Spleen (tissue), 11 donors: ENCODE measurements at regions not wholly inside any gene's neighbourhood (a gene's known extent, or its start where the extent isn't known, plus 50 kb on each side); places are given as distances from the start of the nearest gene placed in this dataset.
A peak's percentile ranks its signal among the peaks of the same experiment; 100 is the strongest.

Experiments
- DNase-seq: peaks from one replicate; pipeline ENCODE4 v3.0.0-alpha.2; 2020
- H3K27ac ChIP-seq, 8 donors: fragments of 200-600 bp; sonication (generic) in 7 of 8; 1 replicate in 4 of 8; 2 replicates in 4 of 8; pipeline versions ENCODE4 v1.5.0 to v1.8.0; 2016 to 2021; ENCODE audit warnings: inconsistent platforms in 4 of 8, mild to moderate bottlenecking in 4 of 8, moderate library complexity in 1 of 8
- H3K27me3 ChIP-seq, 7 donors: fragments of 200-600 bp; sonication (generic) in 6 of 7; replicated peaks in 1 of 7; 1 replicate in 4 of 7; 2 replicates in 3 of 7; pipeline versions ENCODE4 v1.5.0 to v1.8.0; 2016 to 2021; ENCODE audit warnings: inconsistent platforms in 3 of 7, mild to moderate bottlenecking in 1 of 7
- H3K36me3 ChIP-seq, 6 donors: fragments of 200-600 bp; sonication (generic) in 5 of 6; 1 replicate in 4 of 6; 2 replicates in 2 of 6; pipeline versions ENCODE4 v1.5.0 to v1.8.0; 2016 to 2021; ENCODE audit warnings: inconsistent platforms in 2 of 6
- H3K4me1 ChIP-seq, 6 donors: fragments of 200-600 bp; sonication (generic) in 5 of 6; 1 replicate in 3 of 6; 2 replicates in 3 of 6; pipeline versions ENCODE4 v1.5.0 to v1.8.0; 2016 to 2021; ENCODE audit warnings: inconsistent platforms in 3 of 6
- H3K4me3 ChIP-seq, 8 donors: fragments of 200-600 bp; sonication (generic) in 7 of 8; 1 replicate in 4 of 8; 2 replicates in 4 of 8; pipeline versions ENCODE4 v1.5.0 to v1.8.0; 2016 to 2021; ENCODE audit warnings: inconsistent platforms in 4 of 8, mild to moderate bottlenecking in 4 of 8, moderate library complexity in 2 of 8
- H3K9me3 ChIP-seq, 8 donors: fragments of 200-600 bp; sonication (generic) in 7 of 8; 1 replicate in 4 of 8; 2 replicates in 4 of 8; pipeline versions ENCODE4 v1.5.0 to v1.8.0; 2016 to 2021; ENCODE audit warnings: inconsistent platforms in 4 of 8
- CTCF ChIP-seq, 11 experiments: fragments of 200-600 bp in 7 of 11; fragments of 450-650 bp in 4 of 11; sonication (generic) in 4 of 11; IDR thresholded peaks in 8 of 11; conservative IDR thresholded peaks in 3 of 11; 1 replicate in 7 of 11; 2 replicates in 4 of 11; pipeline versions ENCODE4 v1.4.0 to v1.8.0; 2016 to 2021; ENCODE audit warnings: antibody characterized with exemption in 11 of 11, inconsistent platforms in 4 of 11, mild to moderate bottlenecking in 1 of 11
- POLR2A ChIP-seq, 3 donors: fragments of 450-650 bp; IDR thresholded peaks; one replicate each; pipeline ENCODE4 v1.5.1; 2017; ENCODE audit warnings: antibody characterized with exemption in 3 of 3, mild to moderate bottlenecking in 1 of 3
- POLR2AphosphoS5 ChIP-seq, 3 donors: sonication (generic); formaldehyde crosslinking; IDR thresholded peaks; one replicate each; pipeline ENCODE4 v1.5.1; 2017; ENCODE audit warnings: antibody characterized with exemption in 3 of 3
- WGBS, 5 donors: extraction: QIAGEN DNeasy Blood & Tissue Kit in 3 of 5; methylation state at CpG; one replicate each; pipeline versions ENCODE4 v1.1.5 to v1.1.7; 2013 to 2018; 5-methylcytosine and 5-hydroxymethylcytosine counted together
- intact Hi-C: fragments of 100-400 bp; cut with DNase I; formaldehyde crosslinking; loops from one replicate; pipeline ENCODE4 v1.15.0; 2023; ENCODE audit warnings: low total_unique reads
- donor health status: healthy with polysubstance abuse.
- donor health status: DM: no; HTN: no; CAD: no; lungs with moderate emphysema.
- donor health status: DM: no; HTN: no; CAD: no.
- donor health status: Bipolar disorder and iron deficiency.
- donor health status: healthy.
- donor health status: DM: no; HTN: no; CAD: no.
- donor health status: DM: yes; HTN: yes; CAD: no.

DNA sequence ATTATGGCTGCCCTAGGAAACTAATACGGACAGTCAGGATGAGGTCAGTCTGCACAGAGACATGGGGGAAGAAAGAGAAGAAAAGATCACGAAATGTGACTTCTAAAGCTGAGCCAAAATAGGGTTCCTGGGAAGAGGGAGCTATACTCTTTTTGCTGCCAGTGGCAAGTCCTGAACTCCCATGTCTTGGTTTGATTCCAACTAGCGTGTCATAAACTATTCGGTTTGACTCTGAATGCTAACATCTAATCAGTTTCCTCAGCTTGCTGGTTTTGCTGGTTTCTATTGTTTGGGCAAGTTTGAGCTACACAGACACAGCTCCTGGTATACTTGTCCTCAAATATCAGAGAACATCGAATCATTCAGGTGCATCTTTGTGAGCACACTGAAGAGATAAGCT is 80.5 kb upstream of the CYP1B1 start:
- WGBS, 5 donors = 68 to 84% (median 78%) methylated on average over 5 of the region's 5 CpGs
- no peak for DNase-seq
- Histone ChIP-seq H3K4me1 (peaks cover 0 to 14% (median 0%) of the 10 kb centered on the region in 6 donors), H3K4me3 (no peak overlapping the region), H3K9me3 (no peaks in the 10 kb centered on the region), H3K27me3 (no peaks in the 10 kb centered on the region), H3K36me3 (no peaks in the 10 kb centered on the region), H3K27ac (peak overlapping the region in 3 of 8 donors; percentile 18 to 72 (median 34))
- TF ChIP-seq CTCF (IDR thresholded peaks at IDR 0.05 in 8 of 11, conservative IDR thresholded peaks at IDR 0.05 in 3 of 11) (no peak), POLR2A (IDR thresholded peaks at IDR 0.05) (no peak), POLR2AphosphoS5 (IDR thresholded peaks at IDR 0.05) (no peak)
- intact Hi-C loops = no loop called here

- Histone ChIP-seq H3K27me3 (no peaks in the 10 kb centered on the region), H3K27ac (peak overlapping the region in 5 of 8 donors; percentile 18 to 70 (median 68)), H3K36me3 (no peaks in the 10 kb centered on the region), H3K4me3 (no peak overlapping the region), H3K4me1 (peaks cover 0 to 14% (median 0%) of the 10 kb centered on the region in 6 donors), H3K9me3 (no peaks in the 10 kb centered on the region)
- no peak for DNase-seq
- TF ChIP-seq POLR2AphosphoS5 (IDR thresholded peaks at IDR 0.05) = no peak
- TF ChIP-seq POLR2A (IDR thresholded peaks at IDR 0.05) = no peak
- no peak for TF ChIP-seq CTCF (IDR thresholded peaks at IDR 0.05 in 8 of 11, conservative IDR thresholded peaks at IDR 0.05 in 3 of 11)
- 51 to 66% (median 59%) methylated on average over 3 of the region's 3 CpGs for WGBS, 5 donors
- intact Hi-C loops = no loop called here
Observed at GRCh38 chr2:38155015-38155414, 79.1 kb upstream of the CYP1B1 start.

DNA sequence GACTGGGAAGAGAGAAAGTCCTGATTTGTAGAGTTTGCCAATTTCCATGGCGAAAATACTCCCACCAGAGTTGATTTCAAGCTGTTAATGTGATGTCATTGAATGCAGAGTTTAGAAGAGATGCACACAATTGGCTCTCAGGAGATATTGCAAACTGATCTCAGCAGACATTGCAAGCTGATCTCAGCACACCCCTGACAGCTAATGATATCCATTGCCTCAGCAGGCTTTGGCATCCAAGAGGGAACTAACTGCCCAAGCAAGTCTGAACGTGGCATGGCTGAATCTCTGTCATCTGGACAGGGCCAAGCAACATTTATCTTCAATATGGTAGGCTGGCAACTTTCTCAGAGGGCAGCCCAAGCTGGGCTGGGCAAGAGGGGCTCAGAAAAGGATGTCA is 78.4 kb upstream of the CYP1B1 start:
- WGBS, 5 donors = 62 to 76% (median 73%) methylated on average over 2 of the region's 2 CpGs
- Histone ChIP-seq H3K4me1 (peaks cover 0 to 14% (median 1%) of the 10 kb centered on the region in 6 donors), H3K27me3 (no peaks in the 10 kb centered on the region), H3K27ac (peak overlapping the region in 6 of 8 donors; percentile 15 to 70 (median 50)), H3K36me3 (no peaks in the 10 kb centered on the region), H3K9me3 (no peaks in the 10 kb centered on the region), H3K4me3 (no peak overlapping the region)
- no peak for TF ChIP-seq POLR2AphosphoS5 (IDR thresholded peaks at IDR 0.05)
- no peak for TF ChIP-seq CTCF (IDR thresholded peaks at IDR 0.05 in 8 of 11, conservative IDR thresholded peaks at IDR 0.05 in 3 of 11)
- TF ChIP-seq POLR2A (IDR thresholded peaks at IDR 0.05) = no peak
- DNase-seq = no peak
- intact Hi-C loops = no loop called here

DNA sequence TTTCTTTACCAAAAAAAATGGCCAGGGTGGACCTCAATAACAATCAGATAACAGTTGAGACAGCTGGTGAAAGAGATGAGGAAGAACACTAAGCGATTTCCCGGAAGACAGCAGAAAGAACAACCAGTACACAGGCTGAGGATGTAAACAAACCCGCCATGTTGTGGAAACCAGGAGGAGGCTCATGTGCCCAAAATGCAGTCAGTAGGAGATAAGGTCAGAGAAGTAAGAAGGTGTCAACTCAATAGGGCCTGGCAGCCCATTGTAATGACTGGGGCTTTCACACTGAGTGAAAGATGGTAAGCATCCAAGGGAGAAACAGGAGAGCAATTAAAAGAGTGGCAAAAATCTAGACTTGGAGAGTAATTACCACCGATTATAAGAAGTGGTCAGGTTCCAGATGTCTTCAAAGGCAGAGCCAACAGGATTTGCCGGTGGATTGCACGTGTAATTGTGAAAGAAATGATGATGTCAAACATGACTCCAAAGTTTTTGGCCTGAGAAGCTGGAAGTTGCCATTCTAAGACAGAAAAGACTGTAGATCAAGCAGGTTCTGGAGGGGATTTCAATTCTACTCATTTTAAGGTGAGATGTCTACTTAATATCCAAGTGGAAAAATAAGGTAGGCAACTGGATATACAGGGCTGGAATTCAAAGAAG is 77.7 kb upstream of the CYP1B1 start:
- H3K4me1 ChIP-seq = peaks cover 0 to 20% (median 3%) of the 10 kb centered on the region in 6 donors
- no peaks in the 10 kb centered on the region for H3K9me3 ChIP-seq
- H3K36me3 ChIP-seq = no peaks in the 10 kb centered on the region
- H3K27me3 ChIP-seq = no peaks in the 10 kb centered on the region
- intact Hi-C loops = no loop called here
- TF ChIP-seq POLR2AphosphoS5 (IDR thresholded peaks at IDR 0.05) = peak in 1 of 3 donors; percentile 47
- TF ChIP-seq CTCF (IDR thresholded peaks at IDR 0.05 in 8 of 11, conservative IDR thresholded peaks at IDR 0.05 in 3 of 11) = no peak
- TF ChIP-seq POLR2A (IDR thresholded peaks at IDR 0.05) = no peak
- H3K27ac ChIP-seq = peak overlapping the region in 4 of 8 donors; percentile 36 to 70 (median 69)
- no peak for DNase-seq
- WGBS, 5 donors = 69 to 89% (median 81%) methylated on average over 6 of the region's 6 CpGs
- no peak overlapping the region for H3K4me3 ChIP-seq
